ENCODE measurements at regions not wholly inside any gene's neighbourhood (a gene's known extent, or its start where the extent isn't known, plus 50 kb on each side); places are given as distances from the start of the nearest gene placed in this dataset.

DNA sequence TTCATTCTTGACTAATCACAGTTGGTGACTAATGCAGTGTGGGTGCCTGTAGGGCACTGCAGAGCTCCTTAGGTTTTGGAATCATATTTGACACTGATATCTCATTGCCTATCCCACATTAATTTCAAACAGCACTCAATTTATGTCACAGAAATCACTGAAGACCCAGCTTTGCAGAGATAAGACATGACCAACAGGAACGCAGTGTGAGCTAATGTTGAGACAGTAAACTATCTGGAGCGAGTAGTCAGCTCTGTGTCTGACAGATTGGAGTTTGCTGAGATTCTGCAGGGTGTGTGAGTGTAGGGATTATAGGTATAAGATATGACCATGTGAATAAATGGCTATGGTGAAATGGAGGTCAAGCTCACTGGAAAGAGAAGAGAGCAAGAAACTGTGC lies 1586.1 kb upstream of the AGA start:
- Histone ChIP-seq H3K4me1 (no peaks in the 10 kb centered on the region), H3K27me3 (replicated peaks in 1 of 7) (no peaks in the 10 kb centered on the region), H3K4me3 (no peak overlapping the region), H3K36me3 (no peaks in the 10 kb centered on the region), H3K9me3 (peaks cover 0 to 19% (median 0%) of the 10 kb centered on the region in 8 donors), H3K27ac (no peak overlapping the region)
- 67 to 83% (median 74%) methylated on average over 2 of the region's 2 CpGs for WGBS, 5 donors
- intact Hi-C loops (cut with DNase I; ENCODE audit: low total_unique reads), result no loop called here
- no peak for DNase-seq
- TF ChIP-seq CTCF (IDR thresholded peaks at IDR 0.05 in 8 of 11, conservative IDR thresholded peaks at IDR 0.05 in 3 of 11), result no peak
- TF ChIP-seq POLR2A (IDR thresholded peaks at IDR 0.05), result no peak
- TF ChIP-seq POLR2AphosphoS5 (IDR thresholded peaks at IDR 0.05), result no peak

- Histone ChIP-seq H3K27me3 (replicated peaks in 1 of 7) (no peaks in the 10 kb centered on the region), H3K4me1 (no peaks in the 10 kb centered on the region), H3K9me3 (peaks cover 0 to 26% (median 0%) of the 10 kb centered on the region in 8 donors), H3K27ac (no peak overlapping the region), H3K4me3 (no peak overlapping the region), H3K36me3 (no peaks in the 10 kb centered on the region)
- TF ChIP-seq CTCF (IDR thresholded peaks at IDR 0.05 in 8 of 11, conservative IDR thresholded peaks at IDR 0.05 in 3 of 11), result no peak
- no peak for TF ChIP-seq POLR2A (IDR thresholded peaks at IDR 0.05)
- TF ChIP-seq POLR2AphosphoS5 (IDR thresholded peaks at IDR 0.05), result no peak
- no peak for DNase-seq
- 41 to 77% (median 71%) methylated on average over 1 of the region's 1 CpG for WGBS, 5 donors
- intact Hi-C loops (cut with DNase I; ENCODE audit: low total_unique reads), result no loop called here
These were observed 1587.4 kb upstream of the AGA start for GRCh38 chr4:179029683-179030082.

GRCh38 chr4:179040259-179040658 lies 1598.0 kb upstream of the AGA start:
- no peak overlapping the region for H3K27ac ChIP-seq
- intact Hi-C loops (cut with DNase I; ENCODE audit: low total_unique reads), result no loop called here
- no peak for DNase-seq

DNA sequence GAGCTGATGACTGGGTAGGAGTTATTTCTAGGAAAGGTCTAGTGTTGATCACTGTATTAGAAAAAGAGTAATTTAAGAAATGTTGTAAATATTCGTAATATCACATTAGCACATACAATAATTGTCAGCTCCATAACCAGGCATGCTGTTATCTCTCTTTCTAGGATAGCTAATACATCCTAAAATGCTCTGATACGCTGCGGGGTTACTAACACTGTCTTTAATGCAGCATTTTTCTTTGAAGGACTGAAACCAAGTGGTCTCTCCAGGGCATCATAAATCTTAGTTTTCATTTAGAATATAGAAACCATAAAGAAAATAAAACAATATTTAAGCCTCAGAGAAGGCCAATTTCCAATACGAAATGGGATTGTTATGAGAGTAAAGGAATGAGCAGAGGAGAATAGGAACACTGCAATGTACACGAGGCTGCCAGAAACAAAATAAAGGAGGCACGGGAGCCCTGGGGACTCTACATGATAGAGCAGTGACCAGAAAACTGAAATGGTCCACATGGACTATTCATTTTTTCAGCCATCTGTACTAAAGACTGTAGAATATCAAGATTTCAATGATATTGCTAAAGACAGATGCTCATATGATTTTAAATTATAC lies 1606.7 kb upstream of the AGA start:
- H3K27me3 ChIP-seq (replicated peaks in 1 of 7), result no peaks in the 10 kb centered on the region
- intact Hi-C loops (cut with DNase I; ENCODE audit: low total_unique reads), result no loop called here
- no peak overlapping the region for H3K27ac ChIP-seq
- TF ChIP-seq POLR2A (IDR thresholded peaks at IDR 0.05) (no peak), CTCF (IDR thresholded peaks at IDR 0.05 in 8 of 11, conservative IDR thresholded peaks at IDR 0.05 in 3 of 11) (no peak)
- H3K4me3 ChIP-seq, result no peak overlapping the region
- DNase-seq, result no peak
- no peaks in the 10 kb centered on the region for H3K4me1 ChIP-seq
- H3K36me3 ChIP-seq, result no peaks in the 10 kb centered on the region
- 61 to 68% (median 66%) methylated on average over 6 of the region's 6 CpGs for WGBS, 5 donors
- H3K9me3 ChIP-seq, result peaks cover 0 to 27% (median 2%) of the 10 kb centered on the region in 8 donors

More at GRCh38 chr4:179040259-179040658, 1598.0 kb upstream of the AGA start:
- 52 to 66% (median 63%) methylated on average over 1 of the region's 1 CpG for WGBS, 5 donors
- no peaks in the 10 kb centered on the region for H3K27me3 ChIP-seq (replicated peaks in 1 of 7)
- H3K9me3 ChIP-seq, result peaks cover 0 to 33% (median 0%) of the 10 kb centered on the region in 8 donors
- H3K36me3 ChIP-seq, result no peaks in the 10 kb centered on the region
- H3K4me1 ChIP-seq, result no peaks in the 10 kb centered on the region
- TF ChIP-seq POLR2AphosphoS5 (IDR thresholded peaks at IDR 0.05), result no peak
- TF ChIP-seq POLR2A (IDR thresholded peaks at IDR 0.05), result no peak
- no peak for TF ChIP-seq CTCF (IDR thresholded peaks at IDR 0.05 in 8 of 11, conservative IDR thresholded peaks at IDR 0.05 in 3 of 11)
- H3K4me3 ChIP-seq, result no peak overlapping the region
